ENCODE measurements at regions not wholly inside any gene's neighbourhood (a gene's known extent, or its start where the extent isn't known, plus 50 kb on each side); places are given as distances from the start of the nearest gene placed in this dataset.

- no peak for DNase-seq
Observed at GRCh38 chr2:2574401-2575180, 243.5 kb upstream of the MYT1L start.

GRCh38 chr2:2573658-2574293, 242.7 kb upstream of the MYT1L start:
- DNase-seq, result peak; percentile 46

- no peak for DNase-seq
Observed at GRCh38 chr2:2573205-2573604, 242.1 kb upstream of the MYT1L start.

GRCh38 chr2:2572393-2573204, 241.5 kb upstream of the MYT1L start:
- DNase-seq, result no peak

- peak; percentile 42 for DNase-seq
Observed at GRCh38 chr2:2571301-2572150, 240.5 kb upstream of the MYT1L start.

- no peak for DNase-seq
Observed at GRCh38 chr2:2570871-2571270, 239.8 kb upstream of the MYT1L start.

GRCh38 chr2:2570360-2570759, 239.3 kb upstream of the MYT1L start:
- DNase-seq, result no peak

GRCh38 chr2:2569836-2570235, 238.8 kb upstream of the MYT1L start:
- DNase-seq, result no peak

GRCh38 chr2:2569306-2569705, 238.2 kb upstream of the MYT1L start:
- no peak for DNase-seq

GRCh38 chr2:2568411-2568810, 237.3 kb upstream of the MYT1L start:
- no peak for DNase-seq

- DNase-seq, result peak; percentile 23
Observed at GRCh38 chr2:2567776-2568175, 236.7 kb upstream of the MYT1L start.

- no peak for DNase-seq
Observed at GRCh38 chr2:2566396-2567323, 235.6 kb upstream of the MYT1L start.

- DNase-seq, result no peak
Observed at GRCh38 chr2:2565671-2566070, 234.6 kb upstream of the MYT1L start.

- peak; percentile 17 for DNase-seq
Observed at GRCh38 chr2:2564300-2565078, 233.4 kb upstream of the MYT1L start.

- DNase-seq, result no peak
Observed at GRCh38 chr2:2563309-2563860, 232.3 kb upstream of the MYT1L start.

- DNase-seq, result no peak
Observed at GRCh38 chr2:2562867-2563266, 231.8 kb upstream of the MYT1L start.

GRCh38 chr2:2561346-2562095, 230.4 kb upstream of the MYT1L start:
- peak; percentile 20 for DNase-seq

- DNase-seq, result peak; percentile 35
Observed at GRCh38 chr2:2560374-2561015, 229.4 kb upstream of the MYT1L start.

- DNase-seq, result no peak
Observed at GRCh38 chr2:2558476-2558875, 227.4 kb upstream of the MYT1L start.

Data from activated CD8-positive, alpha-beta memory T cell treated with anti-CD3 and anti-CD28 coated beads, Interleukin-2, amount 50 U/mL, for 48 hours (primary cell).